SK-N-SH (cell line): ENCODE measurements at regions not wholly inside any gene's neighbourhood (a gene's known extent, or its start where the extent isn't known, plus 50 kb on each side); places are given as distances from the start of the nearest gene placed in this dataset.

Experiments
- CTCF ChIP-seq: fragments of 200-600 bp; sonication (generic); IDR thresholded peaks from 2 replicates; pipeline ENCODE4 v1.6.1; 2017; ENCODE audit warnings: antibody characterized with exemption, mild to moderate bottlenecking, moderate library complexity
- EP300 ChIP-seq, 2 experiments: IDR thresholded peaks; 2 replicates each; pipeline versions ENCODE4 v1.4.0 to v1.6.1; 2012; ENCODE audit warnings: borderline replicate concordance in 1 of 2, low read depth in 1 of 2, low read length in 1 of 2
- NFIC ChIP-seq: IDR thresholded peaks from 2 replicates; pipeline ENCODE4 v1.4.0; 2012; ENCODE audit warnings: borderline replicate concordance
- RAD21 ChIP-seq: IDR thresholded peaks from 2 replicates; pipeline ENCODE4 v1.6.1; 2012; ENCODE audit warnings: mild to moderate bottlenecking, low read length
- RCOR1 ChIP-seq: fragments of 150-350 bp; IDR thresholded peaks from 2 replicates; pipeline ENCODE4 v1.6.1; 2017; ENCODE audit warnings: antibody characterized with exemption, low read length
- RXRA ChIP-seq: IDR thresholded peaks from 2 replicates; pipeline ENCODE4 v1.4.0; 2012; ENCODE audit warnings: low read depth, mild to moderate bottlenecking, borderline replicate concordance
- SIN3A ChIP-seq: IDR thresholded peaks from 2 replicates; pipeline ENCODE4 v1.6.1; 2012; ENCODE audit warnings: low read depth, mild to moderate bottlenecking, low read length, moderate library complexity, borderline replicate concordance
- USF1 ChIP-seq: IDR thresholded peaks from 2 replicates; pipeline ENCODE4 v1.4.0; 2012; ENCODE audit warnings: low read depth, borderline replicate concordance

GRCh38 chr14:87756661-87757060, 236.3 kb downstream of the GALC start:
- no peak for TF ChIP-seq CTCF
- TF ChIP-seq USF1 = no peak
- TF ChIP-seq NFIC = no peak
- TF ChIP-seq RCOR1 = no peak
- no peak for TF ChIP-seq RXRA
- TF ChIP-seq RAD21 = no peak
- no peak for TF ChIP-seq EP300 (IDR thresholded peaks at IDR 0.05; ENCODE audit: borderline replicate concordance in 1 of 2, low read depth in 1 of 2, low read length in 1 of 2)
- no peak for TF ChIP-seq SIN3A
